HepG2 (cell line): ENCODE measurements at regions not wholly inside any gene's neighbourhood (a gene's known extent, or its start where the extent isn't known, plus 50 kb on each side); places are given as distances from the start of the nearest gene placed in this dataset.

ENCODE experiments used
- EP300 ChIP-seq, 3 experiments: sonication (generic) in 1 of 3; formaldehyde crosslinking in 1 of 3; IDR thresholded peaks; 2 replicates each; pipeline versions ENCODE4 v1.5.1 to v1.6.1; 2011 to 2020; ENCODE audit warnings: low read depth in 2 of 3, low read length in 2 of 3, borderline replicate concordance in 1 of 3, improper control_type of control experiment in 1 of 3, mild to moderate bottlenecking in 1 of 3, missing genetic modification reagents in 1 of 3, moderate library complexity in 1 of 3
- TF ChIP-seq, protein P1 (sequence below): sonication (generic); formaldehyde crosslinking; IDR thresholded peaks from 2 replicates; pipeline ENCODE4 v1.5.0; 2020; ENCODE audit warnings: mild to moderate bottlenecking, missing genetic modification reagents, moderate library complexity

DNA sequence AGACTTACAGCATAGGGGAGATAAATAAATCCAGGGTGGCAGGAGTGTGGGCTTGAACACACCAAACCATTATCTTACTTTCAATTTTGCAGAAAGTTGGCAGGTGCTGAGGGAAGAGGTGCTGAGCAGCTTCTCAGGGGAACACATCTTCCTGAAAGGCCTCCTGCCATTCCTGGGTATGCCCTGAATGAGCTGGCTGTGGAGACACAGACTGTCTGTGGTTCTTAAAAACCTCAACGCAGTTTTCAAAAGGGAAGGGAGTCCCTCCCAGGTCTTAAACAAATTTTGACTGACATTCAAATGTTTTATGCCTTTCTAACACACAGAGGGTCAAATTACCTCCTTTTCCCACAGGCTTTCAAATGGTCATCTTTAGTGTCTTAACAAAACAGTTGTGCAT is 166.9 kb downstream of the TNFSF18 start:
- TF ChIP-seq, protein P1, sequence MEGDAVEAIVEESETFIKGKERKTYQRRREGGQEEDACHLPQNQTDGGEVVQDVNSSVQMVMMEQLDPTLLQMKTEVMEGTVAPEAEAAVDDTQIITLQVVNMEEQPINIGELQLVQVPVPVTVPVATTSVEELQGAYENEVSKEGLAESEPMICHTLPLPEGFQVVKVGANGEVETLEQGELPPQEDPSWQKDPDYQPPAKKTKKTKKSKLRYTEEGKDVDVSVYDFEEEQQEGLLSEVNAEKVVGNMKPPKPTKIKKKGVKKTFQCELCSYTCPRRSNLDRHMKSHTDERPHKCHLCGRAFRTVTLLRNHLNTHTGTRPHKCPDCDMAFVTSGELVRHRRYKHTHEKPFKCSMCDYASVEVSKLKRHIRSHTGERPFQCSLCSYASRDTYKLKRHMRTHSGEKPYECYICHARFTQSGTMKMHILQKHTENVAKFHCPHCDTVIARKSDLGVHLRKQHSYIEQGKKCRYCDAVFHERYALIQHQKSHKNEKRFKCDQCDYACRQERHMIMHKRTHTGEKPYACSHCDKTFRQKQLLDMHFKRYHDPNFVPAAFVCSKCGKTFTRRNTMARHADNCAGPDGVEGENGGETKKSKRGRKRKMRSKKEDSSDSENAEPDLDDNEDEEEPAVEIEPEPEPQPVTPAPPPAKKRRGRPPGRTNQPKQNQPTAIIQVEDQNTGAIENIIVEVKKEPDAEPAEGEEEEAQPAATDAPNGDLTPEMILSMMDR (CRISPR knock-in tag) = no peak
- no peak for TF ChIP-seq EP300 (IDR thresholded peaks at IDR 0.05; ENCODE audit: low read depth in 2 of 2, low read length in 2 of 2)
- TF ChIP-seq EP300 (CRISPR knock-in tag; IDR thresholded peaks at IDR 0.05; ENCODE audit: borderline replicate concordance) = no peak
